Kidney capillary endothelial cell (primary cell): ENCODE measurements at regions not wholly inside any gene's neighbourhood (a gene's known extent, or its start where the extent isn't known, plus 50 kb on each side); places are given as distances from the start of the nearest gene placed in this dataset.
A peak's percentile ranks its signal among the peaks of the same experiment; 100 is the strongest.

ENCODE experiments used
- DNase-seq: peaks from one replicate; pipeline ENCODE4 v3.0.0-alpha.2; 2018; ENCODE audit warnings: low spot score

DNA sequence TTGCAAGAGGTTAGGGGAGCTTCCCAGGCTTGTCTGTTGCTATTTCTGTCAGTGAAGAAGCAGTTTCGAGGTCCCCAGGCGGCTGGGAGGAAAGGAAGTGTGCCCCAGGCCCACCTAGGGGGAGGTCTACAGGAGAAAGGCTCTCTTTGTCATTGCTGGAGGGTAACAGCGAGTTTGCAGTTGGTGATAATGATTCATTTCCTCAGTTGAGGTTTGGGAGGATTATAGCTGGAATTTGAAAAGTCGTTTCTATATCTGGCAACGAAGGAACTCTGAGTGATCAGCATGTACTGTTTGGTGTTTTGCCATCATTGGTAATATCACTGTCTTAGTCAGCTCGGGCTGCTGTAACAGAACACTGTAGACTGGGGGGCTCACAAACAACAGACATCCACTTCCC lies 65.5 kb upstream of the UBE3A start:
- DNase-seq = no peak

DNA sequence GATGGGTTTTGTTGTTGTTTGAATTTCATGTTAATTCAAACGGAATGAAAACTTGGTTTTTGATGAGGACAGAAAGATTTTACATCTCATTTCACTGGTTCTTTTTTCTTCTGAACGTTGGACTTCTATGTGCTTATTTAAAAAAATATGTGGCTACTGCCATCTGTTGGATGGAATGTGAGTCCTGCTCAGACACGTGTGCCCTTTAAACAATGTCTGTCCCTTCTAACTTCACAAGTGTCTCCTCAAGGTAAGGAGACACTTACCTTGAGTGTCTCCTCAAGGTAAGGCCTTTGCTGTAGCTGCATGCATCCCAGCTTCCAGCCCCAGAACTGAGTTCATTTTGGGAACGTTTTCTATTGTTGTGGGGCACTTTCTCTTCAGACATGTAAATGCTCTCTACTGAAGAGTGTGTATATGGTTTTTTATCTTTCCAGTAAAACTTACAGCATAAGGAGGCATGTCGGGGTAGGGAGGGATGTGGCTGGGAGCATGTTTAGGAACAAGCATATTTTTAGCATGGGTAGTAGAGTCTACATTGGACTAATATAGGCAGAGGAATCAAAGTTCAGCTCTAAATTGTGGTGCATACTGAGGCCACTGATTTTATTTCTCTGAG lies 63.1 kb upstream of the UBE3A start:
- DNase-seq = peak; percentile 6

DNA sequence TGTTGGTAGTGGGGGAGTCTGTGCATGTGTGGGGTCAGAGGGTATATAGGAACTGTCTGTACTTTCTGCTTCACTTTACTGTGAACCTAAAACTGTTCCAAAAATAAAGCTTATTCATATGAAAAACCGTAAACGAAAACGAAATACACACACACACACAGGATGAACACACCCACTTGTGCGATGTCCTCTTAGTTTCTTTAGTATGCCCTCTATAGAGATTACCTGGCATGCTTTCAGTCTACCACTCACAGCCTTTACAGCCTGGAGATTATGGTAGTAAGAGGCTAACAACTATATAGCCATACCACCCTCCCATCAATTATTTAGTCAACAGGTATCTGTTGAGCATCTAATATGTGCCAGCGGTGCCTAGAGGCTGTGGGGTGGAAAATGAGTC lies 60.0 kb upstream of the UBE3A start:
- DNase-seq = no peak

DNA sequence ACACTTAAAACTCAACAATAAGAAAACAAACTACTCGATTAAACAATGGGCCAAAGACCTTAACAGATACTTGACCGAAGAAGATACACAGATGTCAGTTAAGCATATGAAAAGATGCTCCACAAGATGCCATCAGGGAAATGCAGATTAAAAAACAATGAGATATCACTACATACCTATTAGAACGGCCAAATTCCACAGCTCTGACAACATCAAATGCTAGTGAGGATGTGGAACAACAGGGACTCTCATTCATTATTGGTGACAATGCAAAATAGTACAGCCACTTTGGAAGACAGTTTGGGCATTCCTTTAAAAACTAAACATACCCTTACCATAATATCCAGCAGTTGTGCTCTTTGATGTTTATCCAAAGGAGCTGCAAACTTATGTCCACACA lies 59.1 kb upstream of the UBE3A start:
- DNase-seq = no peak

DNA sequence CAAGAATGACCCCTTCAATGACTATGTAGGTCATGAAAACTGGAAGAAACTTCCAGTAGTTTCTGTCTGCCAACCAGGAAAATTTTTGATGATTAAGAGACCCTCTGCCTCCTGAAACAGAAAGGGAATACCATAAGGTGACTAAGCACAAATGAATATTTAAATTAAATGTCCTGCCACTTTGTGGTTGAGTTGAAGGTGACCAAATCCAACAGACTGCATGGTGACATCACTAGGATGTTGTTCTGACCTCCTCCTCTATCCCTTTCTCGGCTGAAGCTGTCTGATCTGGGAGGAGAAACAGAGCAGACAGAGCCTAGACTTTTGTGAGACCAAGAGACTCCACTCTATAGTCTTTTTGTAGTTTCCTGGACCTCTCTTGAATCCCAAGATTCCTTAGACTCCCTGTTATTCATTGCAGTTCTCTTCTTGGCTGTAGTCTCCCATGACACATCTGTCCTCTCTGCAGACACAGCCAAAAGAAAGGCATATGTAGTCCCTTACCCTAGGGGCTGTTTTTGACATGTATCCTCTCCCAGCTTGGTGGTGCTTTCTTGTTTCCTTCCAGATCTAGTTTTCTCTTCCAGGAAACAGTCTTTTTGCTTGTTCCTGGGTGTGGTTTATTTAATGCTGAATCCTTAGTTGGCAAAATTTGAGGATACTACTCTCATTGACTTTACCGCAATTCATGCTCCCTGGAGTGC lies 55.2 kb upstream of the UBE3A start:
- no peak for DNase-seq

DNA sequence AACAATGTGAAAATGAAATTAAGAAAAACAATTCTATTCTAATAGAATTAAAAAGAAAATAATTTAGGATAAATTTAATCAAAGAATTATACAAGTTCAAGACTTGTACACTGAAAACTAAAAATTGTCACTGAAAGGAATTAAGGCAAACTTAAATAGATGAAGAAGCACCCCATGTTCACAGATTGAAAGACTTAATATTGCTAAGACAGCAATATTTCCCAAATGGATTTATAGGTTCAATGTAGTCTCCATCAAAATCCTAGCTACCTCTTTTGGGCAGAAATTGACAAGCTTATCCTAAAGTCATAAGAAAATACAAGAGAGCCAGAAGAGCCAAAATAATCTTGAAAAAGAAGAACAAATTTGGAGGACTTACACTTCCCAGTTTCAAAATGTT lies 53.5 kb upstream of the UBE3A start:
- DNase-seq = no peak
